GM06990 (cell line): ENCODE measurements at regions not wholly inside any gene's neighbourhood (a gene's known extent, or its start where the extent isn't known, plus 50 kb on each side); places are given as distances from the start of the nearest gene placed in this dataset.

ENCODE experiments used
- DNase-seq: peaks from one replicate; pipeline ENCODE4 v3.0.0-alpha.2; 2011; ENCODE audit not compliant: insufficient read length; ENCODE audit errors: extremely low read depth
- H3K27me3 ChIP-seq: replicated peaks from 2 replicates; pipeline ENCODE4 v1.6.0; 2011; ENCODE audit warnings: low read length; ENCODE audit not compliant: control insufficient read depth, insufficient read depth
- H3K36me3 ChIP-seq: 2 replicates; pipeline ENCODE4 v1.5.1; 2011; ENCODE audit warnings: low read length; ENCODE audit not compliant: control insufficient read depth, insufficient read depth
- H3K4me3 ChIP-seq: replicated peaks from 2 replicates; pipeline ENCODE4 v1.5.1; 2011; ENCODE audit warnings: low read depth, mild to moderate bottlenecking, control low read depth, low read length
- CTCF ChIP-seq: IDR thresholded peaks from 2 replicates; pipeline ENCODE4 v1.5.1; 2011; ENCODE audit warnings: low read length, control low read depth, mild to moderate bottlenecking, inconsistent platforms; ENCODE audit not compliant: insufficient read depth, poor library complexity, severe bottlenecking

- DNase-seq = no peak
- H3K27me3 ChIP-seq = no peaks in the 10 kb centered on the region
- H3K4me3 ChIP-seq = no peak overlapping the region
- H3K36me3 ChIP-seq = no peaks in the 10 kb centered on the region
- no peak for TF ChIP-seq CTCF
Measured at GRCh38 chr2:236657215-236657614, 87.6 kb downstream of the ACKR3 start.

GRCh38 chr2:236657801-236658200, 88.2 kb downstream of the ACKR3 start:
- no peak for DNase-seq
- no peaks in the 10 kb centered on the region for H3K27me3 ChIP-seq
- H3K36me3 ChIP-seq = no peaks in the 10 kb centered on the region
- no peak overlapping the region for H3K4me3 ChIP-seq
- no peak for TF ChIP-seq CTCF

- no peak for TF ChIP-seq CTCF
- Histone ChIP-seq H3K36me3 (no peaks in the 10 kb centered on the region), H3K4me3 (no peak overlapping the region), H3K27me3 (no peaks in the 10 kb centered on the region)
- DNase-seq = no peak
Measured at GRCh38 chr2:236658974-236659757, 89.5 kb downstream of the ACKR3 start.

- no peak for TF ChIP-seq CTCF
- Histone ChIP-seq H3K4me3 (no peak overlapping the region), H3K36me3 (no peaks in the 10 kb centered on the region), H3K27me3 (no peaks in the 10 kb centered on the region)
- DNase-seq = no peak
Measured at GRCh38 chr2:236659758-236660150, 90.1 kb downstream of the ACKR3 start.

GRCh38 chr2:236661061-236661761, 91.6 kb downstream of the ACKR3 start:
- Histone ChIP-seq H3K36me3 (no peaks in the 10 kb centered on the region), H3K27me3 (no peaks in the 10 kb centered on the region), H3K4me3 (no peak overlapping the region)
- no peak for TF ChIP-seq CTCF
- no peak for DNase-seq
